Endothelial cell (in vitro differentiated cells): ENCODE measurements at regions not wholly inside any gene's neighbourhood (a gene's known extent, or its start where the extent isn't known, plus 50 kb on each side); places are given as distances from the start of the nearest gene placed in this dataset.

Experiments used
- DNase-seq: peaks from one replicate; pipeline ENCODE4 v3.0.0; 2021; ENCODE audit warnings: low spot score
- H3K27ac Mint-ChIP-seq: one replicate; pipeline ENCODE4 v1.8.0; 2021; ENCODE audit warnings: mixed read lengths, inconsistent platforms; ENCODE audit not compliant: unreplicated experiment
- H3K27me3 Mint-ChIP-seq: one replicate; pipeline ENCODE4 v1.8.0; 2021; ENCODE audit warnings: mild to moderate bottlenecking, moderate library complexity, mixed read lengths, inconsistent platforms; ENCODE audit not compliant: unreplicated experiment
- H3K36me3 Mint-ChIP-seq: one replicate; pipeline ENCODE4 v1.8.0; 2021; ENCODE audit warnings: mild to moderate bottlenecking, low read depth, mixed read lengths, inconsistent platforms; ENCODE audit not compliant: unreplicated experiment
- H3K4me1 Mint-ChIP-seq: one replicate; pipeline ENCODE4 v1.8.0; 2021; ENCODE audit warnings: mild to moderate bottlenecking, mixed read lengths, inconsistent platforms; ENCODE audit not compliant: unreplicated experiment
- H3K4me3 Mint-ChIP-seq: one replicate; pipeline ENCODE4 v1.8.0; 2021; ENCODE audit warnings: mild to moderate bottlenecking, mixed read lengths, inconsistent platforms; ENCODE audit not compliant: unreplicated experiment
- H3K9me3 Mint-ChIP-seq: one replicate; pipeline ENCODE4 v1.8.0; 2021; ENCODE audit warnings: mixed read lengths, inconsistent platforms; ENCODE audit not compliant: unreplicated experiment
- TF ChIP-seq, protein P1 (sequence below): fragments of 200-600 bp; sonication (generic); IDR thresholded peaks from one replicate; pipeline ENCODE4 v1.5.0; 2021; ENCODE audit warnings: antibody characterized with exemption; ENCODE audit not compliant: unreplicated experiment

DNA sequence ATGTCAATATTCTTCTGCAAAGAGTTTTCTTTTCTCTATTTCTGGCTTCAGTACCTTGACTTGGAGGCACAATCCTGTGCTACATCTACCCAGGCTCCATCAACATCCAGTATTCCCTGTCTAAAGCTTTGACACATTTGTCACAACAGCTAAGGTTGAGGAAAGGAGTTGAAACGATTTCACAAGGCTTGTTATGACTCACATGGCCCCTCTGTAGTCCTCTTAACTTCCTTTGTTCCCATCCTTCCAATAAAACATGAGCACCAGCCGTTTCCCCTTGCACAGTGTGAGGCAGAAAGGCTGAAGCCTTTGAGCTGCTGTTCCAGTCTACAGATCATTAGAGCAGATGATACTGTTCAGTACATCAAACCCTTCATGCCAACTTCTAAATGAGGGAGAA, 163.0 kb upstream of the TMCO5A start:
- Mint-ChIP-seq H3K9me3 (no peaks in the 10 kb centered on the region), H3K27me3 (no peaks in the 10 kb centered on the region), H3K27ac (no peak overlapping the region), H3K4me3 (no peak overlapping the region), H3K4me1 (peaks cover 4% of the 10 kb centered on the region), H3K36me3 (no peaks in the 10 kb centered on the region)
- TF ChIP-seq, protein P1, sequence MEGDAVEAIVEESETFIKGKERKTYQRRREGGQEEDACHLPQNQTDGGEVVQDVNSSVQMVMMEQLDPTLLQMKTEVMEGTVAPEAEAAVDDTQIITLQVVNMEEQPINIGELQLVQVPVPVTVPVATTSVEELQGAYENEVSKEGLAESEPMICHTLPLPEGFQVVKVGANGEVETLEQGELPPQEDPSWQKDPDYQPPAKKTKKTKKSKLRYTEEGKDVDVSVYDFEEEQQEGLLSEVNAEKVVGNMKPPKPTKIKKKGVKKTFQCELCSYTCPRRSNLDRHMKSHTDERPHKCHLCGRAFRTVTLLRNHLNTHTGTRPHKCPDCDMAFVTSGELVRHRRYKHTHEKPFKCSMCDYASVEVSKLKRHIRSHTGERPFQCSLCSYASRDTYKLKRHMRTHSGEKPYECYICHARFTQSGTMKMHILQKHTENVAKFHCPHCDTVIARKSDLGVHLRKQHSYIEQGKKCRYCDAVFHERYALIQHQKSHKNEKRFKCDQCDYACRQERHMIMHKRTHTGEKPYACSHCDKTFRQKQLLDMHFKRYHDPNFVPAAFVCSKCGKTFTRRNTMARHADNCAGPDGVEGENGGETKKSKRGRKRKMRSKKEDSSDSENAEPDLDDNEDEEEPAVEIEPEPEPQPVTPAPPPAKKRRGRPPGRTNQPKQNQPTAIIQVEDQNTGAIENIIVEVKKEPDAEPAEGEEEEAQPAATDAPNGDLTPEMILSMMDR = no peak
- DNase-seq = no peak

- no peak for DNase-seq
- Mint-ChIP-seq H3K27me3 (no peaks in the 10 kb centered on the region), H3K9me3 (no peaks in the 10 kb centered on the region), H3K4me3 (no peak overlapping the region), H3K27ac (no peak overlapping the region), H3K36me3 (no peaks in the 10 kb centered on the region), H3K4me1 (peaks cover 4% of the 10 kb centered on the region)
- TF ChIP-seq, protein P1 = no peak
Measured at GRCh38 chr15:37773111-37773860, 161.2 kb upstream of the TMCO5A start.

- Mint-ChIP-seq H3K27ac (no peak overlapping the region), H3K4me1 (peaks cover 4% of the 10 kb centered on the region), H3K27me3 (no peaks in the 10 kb centered on the region), H3K9me3 (no peaks in the 10 kb centered on the region), H3K36me3 (no peaks in the 10 kb centered on the region), H3K4me3 (no peak overlapping the region)
- DNase-seq = no peak
- TF ChIP-seq, protein P1 = no peak
Measured at GRCh38 chr15:37774961-37775360, 159.5 kb upstream of the TMCO5A start.

- H3K36me3 Mint-ChIP-seq = no peaks in the 10 kb centered on the region
- H3K9me3 Mint-ChIP-seq = no peaks in the 10 kb centered on the region
- no peaks in the 10 kb centered on the region for H3K4me1 Mint-ChIP-seq
- H3K27me3 Mint-ChIP-seq = no peaks in the 10 kb centered on the region
- DNase-seq = no peak
- no peak overlapping the region for H3K27ac Mint-ChIP-seq
- TF ChIP-seq, protein P1 = no peak
- H3K4me3 Mint-ChIP-seq = no peak overlapping the region
Measured at GRCh38 chr15:37777006-37777405, 157.4 kb upstream of the TMCO5A start.

GRCh38 chr15:37783290-37783689, 151.2 kb upstream of the TMCO5A start:
- Mint-ChIP-seq H3K9me3 (no peaks in the 10 kb centered on the region), H3K27ac (no peak overlapping the region), H3K4me3 (no peak overlapping the region), H3K36me3 (no peaks in the 10 kb centered on the region), H3K4me1 (peaks cover 6% of the 10 kb centered on the region), H3K27me3 (no peaks in the 10 kb centered on the region)
- no peak for DNase-seq
- TF ChIP-seq, protein P1 = no peak
